ENCODE measurements at regions not wholly inside any gene's neighbourhood (a gene's known extent, or its start where the extent isn't known, plus 50 kb on each side); places are given as distances from the start of the nearest gene placed in this dataset.

DNA sequence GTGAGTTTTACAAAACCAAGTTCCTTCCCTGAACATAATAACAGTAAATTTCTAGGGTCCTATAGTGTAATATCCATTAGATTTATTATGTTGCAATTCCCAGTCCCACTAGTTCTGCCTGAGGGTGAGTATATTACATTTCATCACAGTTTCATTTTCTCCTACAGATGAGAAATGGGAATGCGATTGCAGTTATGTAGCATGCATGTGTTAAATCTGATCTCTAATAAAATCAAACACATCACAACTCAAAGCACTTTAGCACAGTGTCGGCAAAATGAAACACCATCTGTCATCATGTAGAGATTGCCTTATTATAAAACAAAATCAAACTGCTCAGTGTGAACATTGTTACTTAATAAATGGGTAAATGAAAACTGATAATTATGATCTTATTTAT lies 180.5 kb upstream of the TOX3 start:
- H4K20me1 ChIP-seq (ENCODE audit: insufficient read depth) = no peaks in the 10 kb centered on the region
- ChIA-PET POLR2A (ENCODE audit: unreplicated experiment) (no interaction called here), CTCF (no interaction called here)
- H3K9me2 ChIP-seq (ENCODE audit: insufficient read depth) = no peaks in the 10 kb centered on the region
- no peaks in the 10 kb centered on the region for H3F3A ChIP-seq (ENCODE audit: insufficient read depth, low read depth)
- H3K79me2 ChIP-seq (ENCODE audit: low read depth) = no peaks in the 10 kb centered on the region
- no TSS peak for BruUV-seq (replicated peaks)
- H3K4me3 ChIP-seq = no peak overlapping the region
- no peak for DNase-seq
- H3K9me3 ChIP-seq (ENCODE audit: insufficient read depth, low read depth) = no peaks in the 10 kb centered on the region
- H2AFZ ChIP-seq = no peak overlapping the region
- H3K36me3 ChIP-seq (ENCODE audit: low read depth) = no peaks in the 10 kb centered on the region
- H3K27me3 ChIP-seq (ENCODE audit: insufficient read depth, low read depth) = peaks cover 10% of the 10 kb centered on the region
- no peak overlapping the region for H3K4me2 ChIP-seq
- intact Hi-C loops (cut with micrococcal nuclease; ENCODE audit: unreplicated experiment) = no loop called here
- TF ChIP-seq, protein P1, sequence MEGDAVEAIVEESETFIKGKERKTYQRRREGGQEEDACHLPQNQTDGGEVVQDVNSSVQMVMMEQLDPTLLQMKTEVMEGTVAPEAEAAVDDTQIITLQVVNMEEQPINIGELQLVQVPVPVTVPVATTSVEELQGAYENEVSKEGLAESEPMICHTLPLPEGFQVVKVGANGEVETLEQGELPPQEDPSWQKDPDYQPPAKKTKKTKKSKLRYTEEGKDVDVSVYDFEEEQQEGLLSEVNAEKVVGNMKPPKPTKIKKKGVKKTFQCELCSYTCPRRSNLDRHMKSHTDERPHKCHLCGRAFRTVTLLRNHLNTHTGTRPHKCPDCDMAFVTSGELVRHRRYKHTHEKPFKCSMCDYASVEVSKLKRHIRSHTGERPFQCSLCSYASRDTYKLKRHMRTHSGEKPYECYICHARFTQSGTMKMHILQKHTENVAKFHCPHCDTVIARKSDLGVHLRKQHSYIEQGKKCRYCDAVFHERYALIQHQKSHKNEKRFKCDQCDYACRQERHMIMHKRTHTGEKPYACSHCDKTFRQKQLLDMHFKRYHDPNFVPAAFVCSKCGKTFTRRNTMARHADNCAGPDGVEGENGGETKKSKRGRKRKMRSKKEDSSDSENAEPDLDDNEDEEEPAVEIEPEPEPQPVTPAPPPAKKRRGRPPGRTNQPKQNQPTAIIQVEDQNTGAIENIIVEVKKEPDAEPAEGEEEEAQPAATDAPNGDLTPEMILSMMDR (conservative IDR thresholded peaks at IDR 0.05) = no peak
- no peak for TF ChIP-seq EZH2 (IDR thresholded peaks at IDR 0.05; ENCODE audit: low read depth)
- H3K4me1 ChIP-seq (replicated peaks; ENCODE audit: insufficient read depth) = no peaks in the 10 kb centered on the region
- no peak overlapping the region for H3K27ac ChIP-seq

DNA sequence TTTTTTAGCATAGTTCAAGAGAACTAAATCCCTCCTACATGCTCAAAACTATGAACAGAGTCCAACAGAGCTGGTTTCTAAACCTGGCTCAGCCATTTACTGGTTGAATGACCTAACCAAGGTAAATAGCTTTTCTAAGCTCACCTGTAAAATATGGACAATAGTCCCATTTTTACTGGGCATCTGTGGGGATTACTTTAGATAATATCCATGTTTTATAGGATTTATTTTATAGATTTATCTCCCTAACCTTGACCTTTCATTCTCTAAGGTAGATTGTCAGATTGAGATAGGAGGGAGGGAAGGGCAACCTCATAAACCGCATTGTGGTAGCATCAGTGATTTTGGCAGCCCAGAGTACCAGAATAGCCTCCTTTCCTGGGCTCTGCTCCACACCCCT lies 178.5 kb upstream of the TOX3 start:
- Histone ChIP-seq H3K4me2 (no peak overlapping the region), H3K27ac (no peak overlapping the region), H3K9me3 (ENCODE audit: insufficient read depth, low read depth) (no peaks in the 10 kb centered on the region), H3K36me3 (ENCODE audit: low read depth) (no peaks in the 10 kb centered on the region), H3K9me2 (ENCODE audit: insufficient read depth) (no peaks in the 10 kb centered on the region), H2AFZ (no peak overlapping the region), H4K20me1 (ENCODE audit: insufficient read depth) (no peaks in the 10 kb centered on the region), H3K4me1 (replicated peaks; ENCODE audit: insufficient read depth) (no peaks in the 10 kb centered on the region), H3K4me3 (no peak overlapping the region), H3F3A (ENCODE audit: insufficient read depth, low read depth) (no peaks in the 10 kb centered on the region), H3K27me3 (ENCODE audit: insufficient read depth, low read depth) (peaks cover 10% of the 10 kb centered on the region), H3K79me2 (ENCODE audit: low read depth) (no peaks in the 10 kb centered on the region)
- TF ChIP-seq, protein P1 (conservative IDR thresholded peaks at IDR 0.05) = no peak
- no peak for TF ChIP-seq EZH2 (IDR thresholded peaks at IDR 0.05; ENCODE audit: low read depth)
- ChIA-PET POLR2A (ENCODE audit: unreplicated experiment) (no interaction called here), CTCF (no interaction called here)
- no TSS peak for BruUV-seq (replicated peaks)
- no peak for DNase-seq
- intact Hi-C loops (cut with micrococcal nuclease; ENCODE audit: unreplicated experiment) = no loop called here

- peaks cover 10% of the 10 kb centered on the region for H3K27me3 ChIP-seq (ENCODE audit: insufficient read depth, low read depth)
- no peaks in the 10 kb centered on the region for H3K9me3 ChIP-seq (ENCODE audit: insufficient read depth, low read depth)
- no peak for DNase-seq
- no peaks in the 10 kb centered on the region for H3F3A ChIP-seq (ENCODE audit: insufficient read depth, low read depth)
- no peak overlapping the region for H3K27ac ChIP-seq
- intact Hi-C loops (cut with micrococcal nuclease; ENCODE audit: unreplicated experiment) = no loop called here
- CTCF ChIA-PET = no interaction called here
- H3K4me3 ChIP-seq = no peak overlapping the region
- TF ChIP-seq EZH2 (IDR thresholded peaks at IDR 0.05; ENCODE audit: low read depth) = no peak
- TF ChIP-seq, protein P1 (conservative IDR thresholded peaks at IDR 0.05) = no peak
- H3K9me2 ChIP-seq (ENCODE audit: insufficient read depth) = no peaks in the 10 kb centered on the region
- no peaks in the 10 kb centered on the region for H3K4me1 ChIP-seq (replicated peaks; ENCODE audit: insufficient read depth)
- no peaks in the 10 kb centered on the region for H3K79me2 ChIP-seq (ENCODE audit: low read depth)
- POLR2A ChIA-PET (ENCODE audit: unreplicated experiment) = no interaction called here
- BruUV-seq (replicated peaks) = no TSS peak
- no peak overlapping the region for H2AFZ ChIP-seq
- no peak overlapping the region for H3K4me2 ChIP-seq
- H4K20me1 ChIP-seq (ENCODE audit: insufficient read depth) = no peaks in the 10 kb centered on the region
- no peaks in the 10 kb centered on the region for H3K36me3 ChIP-seq (ENCODE audit: low read depth)
Measured at GRCh38 chr16:52725043-52725442, 178.1 kb upstream of the TOX3 start.

Measured in PC-9 (cell line).